ENCODE measurements at regions not wholly inside any gene's neighbourhood (a gene's known extent, or its start where the extent isn't known, plus 50 kb on each side); places are given as distances from the start of the nearest gene placed in this dataset.

- Histone ChIP-seq H3K27ac (ENCODE audit: low read length in 2 of 2) (no peak overlapping the region), H3K9ac (ENCODE audit: low read length) (no peak overlapping the region), H3K9me3 (ENCODE audit: control extremely low read depth in 1 of 3, control insufficient read depth in 2 of 3, insufficient read depth in 1 of 3, low read length in 2 of 3) (no peaks in the 10 kb centered on the region), H3K4me3 (ENCODE audit: control extremely low read depth in 1 of 5, extremely low read depth in 1 of 5, insufficient read depth in 1 of 5, low read depth in 2 of 5, low read length in 4 of 5) (no peak overlapping the region), H3K4me1 (ENCODE audit: control insufficient read depth in 2 of 2, insufficient read depth in 2 of 2, low read length in 2 of 2) (no peaks in the 10 kb centered on the region), H3K4me2 (replicated peaks; ENCODE audit: low read depth, low read length, poor library complexity, severe bottlenecking) (no peak overlapping the region), H4K20me1 (ENCODE audit: control insufficient read depth, insufficient read depth, low read length, poor library complexity, severe bottlenecking) (no peaks in the 10 kb centered on the region), H3K27me3 (replicated peaks in 1 of 4; ENCODE audit: control extremely low read depth in 1 of 4, control insufficient read depth in 3 of 4, insufficient read depth in 4 of 4, low read length in 3 of 4) (no peaks in the 10 kb centered on the region), H3K79me2 (ENCODE audit: control insufficient read depth, insufficient read depth, low read length) (no peaks in the 10 kb centered on the region), H2AFZ (ENCODE audit: insufficient read depth, low read depth, low read length, poor library complexity, severe bottlenecking) (no peak overlapping the region), H3K36me3 (replicated peaks in 1 of 2; ENCODE audit: control extremely low read depth in 1 of 2, control insufficient read depth in 1 of 2, extremely low read depth in 1 of 2, insufficient read depth in 2 of 2, low read length in 1 of 2) (no peaks in the 10 kb centered on the region)
- no CpG with 5 or more reads among the region's 1 CpG for WGBS (ENCODE audit: insufficient coverage)
- ATAC-seq (ENCODE audit: low read depth) = no peak
- TF ChIP-seq EZH2 (IDR thresholded peaks at IDR 0.05; ENCODE audit: borderline replicate concordance, insufficient read depth, low read depth, low read length, poor library complexity, severe bottlenecking) = no peak
- TF ChIP-seq CTCF (IDR thresholded peaks at IDR 0.05) = no peak
- Mint-ChIP-seq H3K9me3 (ENCODE audit: insufficient read depth) (no peaks in the 10 kb centered on the region), H3K27ac (no peak overlapping the region), H3K27me3 (no peaks in the 10 kb centered on the region), H3K4me3 (no peak overlapping the region), H3K4me1 (no peaks in the 10 kb centered on the region)
- POLR2A ChIA-PET = no interaction called here
- intact Hi-C loops (cut with micrococcal nuclease) = no loop called here
- no peak for DNase-seq
- CTCF ChIA-PET = no interaction called here
Measured at GRCh38 chr5:123748239-123748638, 236.3 kb downstream of the CSNK1G3 start.

GRCh38 chr5:123746683-123747360, 234.8 kb downstream of the CSNK1G3 start:
- ChIA-PET CTCF (no interaction called here), POLR2A (no interaction called here)
- intact Hi-C loops (cut with micrococcal nuclease) = no loop called here
- no peak overlapping the region for H3K27ac Mint-ChIP-seq
- Histone ChIP-seq H3K4me1 (ENCODE audit: control insufficient read depth in 2 of 2, insufficient read depth in 2 of 2, low read length in 2 of 2) (no peaks in the 10 kb centered on the region), H3K4me2 (replicated peaks; ENCODE audit: low read depth, low read length, poor library complexity, severe bottlenecking) (no peak overlapping the region), H3K27me3 (replicated peaks in 1 of 4; ENCODE audit: control extremely low read depth in 1 of 4, control insufficient read depth in 3 of 4, insufficient read depth in 4 of 4, low read length in 3 of 4) (no peaks in the 10 kb centered on the region), H3K27ac (ENCODE audit: low read length in 2 of 2) (no peak overlapping the region), H3K4me3 (ENCODE audit: control extremely low read depth in 1 of 5, extremely low read depth in 1 of 5, insufficient read depth in 1 of 5, low read depth in 2 of 5, low read length in 4 of 5) (no peak overlapping the region), H3K9ac (ENCODE audit: low read length) (no peak overlapping the region), H3K79me2 (ENCODE audit: control insufficient read depth, insufficient read depth, low read length) (no peaks in the 10 kb centered on the region), H2AFZ (ENCODE audit: insufficient read depth, low read depth, low read length, poor library complexity, severe bottlenecking) (no peak overlapping the region), H4K20me1 (ENCODE audit: control insufficient read depth, insufficient read depth, low read length, poor library complexity, severe bottlenecking) (no peaks in the 10 kb centered on the region), H3K36me3 (replicated peaks in 1 of 2; ENCODE audit: control extremely low read depth in 1 of 2, control insufficient read depth in 1 of 2, extremely low read depth in 1 of 2, insufficient read depth in 2 of 2, low read length in 1 of 2) (no peaks in the 10 kb centered on the region), H3K9me3 (ENCODE audit: control extremely low read depth in 1 of 3, control insufficient read depth in 2 of 3, insufficient read depth in 1 of 3, low read length in 2 of 3) (no peaks in the 10 kb centered on the region)
- WGBS (ENCODE audit: insufficient coverage) = 90% methylated on average over 3 of the region's 3 CpGs
- TF ChIP-seq CTCF (IDR thresholded peaks at IDR 0.05) = no peak
- TF ChIP-seq EZH2 (IDR thresholded peaks at IDR 0.05; ENCODE audit: borderline replicate concordance, insufficient read depth, low read depth, low read length, poor library complexity, severe bottlenecking) = no peak
- DNase-seq (no peak), ATAC-seq (ENCODE audit: low read depth) (no peak)
- H3K27me3 Mint-ChIP-seq = no peaks in the 10 kb centered on the region
- no peaks in the 10 kb centered on the region for H3K9me3 Mint-ChIP-seq (ENCODE audit: insufficient read depth)
- no peaks in the 10 kb centered on the region for H3K4me1 Mint-ChIP-seq
- no peak overlapping the region for H3K4me3 Mint-ChIP-seq
